ENCODE measurements at regions not wholly inside any gene's neighbourhood (a gene's known extent, or its start where the extent isn't known, plus 50 kb on each side); places are given as distances from the start of the nearest gene placed in this dataset.

DNA sequence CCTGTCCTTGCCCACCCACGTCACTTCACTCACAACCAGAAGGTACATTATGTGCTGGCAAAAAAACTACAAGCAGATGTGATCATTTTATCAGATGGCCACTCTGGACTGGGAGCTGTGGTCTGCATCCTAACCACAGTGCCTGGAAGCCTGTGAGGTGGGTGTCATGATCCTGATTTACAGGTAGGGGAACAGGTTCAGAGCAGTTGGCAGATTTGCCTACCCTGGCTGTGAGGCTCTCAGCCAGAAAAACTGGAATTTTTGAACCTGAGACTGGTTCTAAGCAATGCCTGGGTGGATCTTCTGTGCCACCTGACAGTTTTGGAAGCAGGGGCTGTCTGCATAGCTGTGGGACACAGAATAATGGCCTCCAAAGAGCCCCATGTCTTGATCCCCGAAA, 150.8 kb downstream of the SYF2 start:
- TF ChIP-seq, protein P1, sequence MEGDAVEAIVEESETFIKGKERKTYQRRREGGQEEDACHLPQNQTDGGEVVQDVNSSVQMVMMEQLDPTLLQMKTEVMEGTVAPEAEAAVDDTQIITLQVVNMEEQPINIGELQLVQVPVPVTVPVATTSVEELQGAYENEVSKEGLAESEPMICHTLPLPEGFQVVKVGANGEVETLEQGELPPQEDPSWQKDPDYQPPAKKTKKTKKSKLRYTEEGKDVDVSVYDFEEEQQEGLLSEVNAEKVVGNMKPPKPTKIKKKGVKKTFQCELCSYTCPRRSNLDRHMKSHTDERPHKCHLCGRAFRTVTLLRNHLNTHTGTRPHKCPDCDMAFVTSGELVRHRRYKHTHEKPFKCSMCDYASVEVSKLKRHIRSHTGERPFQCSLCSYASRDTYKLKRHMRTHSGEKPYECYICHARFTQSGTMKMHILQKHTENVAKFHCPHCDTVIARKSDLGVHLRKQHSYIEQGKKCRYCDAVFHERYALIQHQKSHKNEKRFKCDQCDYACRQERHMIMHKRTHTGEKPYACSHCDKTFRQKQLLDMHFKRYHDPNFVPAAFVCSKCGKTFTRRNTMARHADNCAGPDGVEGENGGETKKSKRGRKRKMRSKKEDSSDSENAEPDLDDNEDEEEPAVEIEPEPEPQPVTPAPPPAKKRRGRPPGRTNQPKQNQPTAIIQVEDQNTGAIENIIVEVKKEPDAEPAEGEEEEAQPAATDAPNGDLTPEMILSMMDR (IDR thresholded peaks at IDR 0.05; ENCODE audit: low read length) = no peak
- TF ChIP-seq EZH2phosphoT487 (IDR thresholded peaks at IDR 0.05; ENCODE audit: low read length) (no peak), EZH2 (optimal IDR thresholded peaks at IDR 0.05; ENCODE audit: low read depth, low read length) (no peak)

Measured in MM.1S (cell line).